Activated CD4-positive, alpha-beta T cell treated with anti-CD3 and anti-CD28 coated beads for 36 hours (primary cell): ENCODE measurements at regions not wholly inside any gene's neighbourhood (a gene's known extent, or its start where the extent isn't known, plus 50 kb on each side); places are given as distances from the start of the nearest gene placed in this dataset.

Experiments
- ATAC-seq: fragments of 200-7000 bp; cut with Tn5 transposase; one replicate; pipeline ENCODE4 v1.10.0; 2021; ENCODE audit warnings: mild to moderate bottlenecking, moderate library complexity
- CTCF ChIA-PET: fragments of 350-600 bp; sonication (Branson Sonifier 250); formaldehyde crosslinking; loops from one replicate; lab custom pipeline; 2021; ENCODE audit warnings: antibody characterized with exemption; lab: Charles Lee
- POLR2A ChIA-PET: fragments of 350-600 bp; sonication (Branson Sonifier 250); formaldehyde crosslinking; loops from one replicate; lab custom pipeline; 2021; ENCODE audit warnings: antibody characterized with exemption, inconsistent platforms; lab: Charles Lee
- DNase-seq: peaks from one replicate; pipeline ENCODE4 v3.0.0-alpha.2; 2020
- H3K27ac Mint-ChIP-seq: one replicate; pipeline ENCODE4 v1.8.0; 2021; ENCODE audit warnings: mixed read lengths
- H3K27me3 Mint-ChIP-seq: one replicate; pipeline ENCODE4 v1.8.0; 2021; ENCODE audit warnings: mixed read lengths
- H3K36me3 Mint-ChIP-seq: one replicate; pipeline ENCODE4 v1.8.0; 2021; ENCODE audit warnings: low read depth, mixed read lengths
- H3K4me1 Mint-ChIP-seq: one replicate; pipeline ENCODE4 v1.8.0; 2021; ENCODE audit warnings: mixed read lengths
- H3K4me3 Mint-ChIP-seq: one replicate; pipeline ENCODE4 v1.8.0; 2021; ENCODE audit warnings: mild to moderate bottlenecking, moderate library complexity, mixed read lengths
- H3K9me3 Mint-ChIP-seq: one replicate; pipeline ENCODE4 v1.8.0; 2021; ENCODE audit warnings: low read depth, mixed read lengths
- intact Hi-C, 2 experiments: fragments of 100-400 bp; cut with DNase I in 1 of 2; cut with micrococcal nuclease in 1 of 2; formaldehyde crosslinking; loops; one replicate each; pipeline versions ENCODE4 v1.14.2 to v1.15.1; 2022 to 2024; cut with DNase I, micrococcal nuclease

- DNase-seq (no peak), ATAC-seq (no peak)
- CTCF ChIA-PET = no interaction called here
- POLR2A ChIA-PET = no interaction called here
- Mint-ChIP-seq H3K9me3 (no peaks in the 10 kb centered on the region), H3K27me3 (peaks cover 2% of the 10 kb centered on the region), H3K36me3 (no peaks in the 10 kb centered on the region), H3K4me1 (no peaks in the 10 kb centered on the region), H3K27ac (no peak overlapping the region), H3K4me3 (no peak overlapping the region)
- intact Hi-C loops = no loop called here
Measured at GRCh38 chrX:109931677-109932076, 71.2 kb upstream of the TMEM164 start.

- DNase-seq (no peak), ATAC-seq (no peak)
- ChIA-PET CTCF (interaction anchor here (0.7 kb wide), 1 partner anchor 10 kb away, joined by 3 read pairs; no protein-coding TSS in a partner anchor), POLR2A (no interaction called here)
- peaks cover 2% of the 10 kb centered on the region for H3K27me3 Mint-ChIP-seq
- intact Hi-C loops = no loop called here
- H3K4me3 Mint-ChIP-seq = no peak overlapping the region
- no peaks in the 10 kb centered on the region for H3K36me3 Mint-ChIP-seq
- H3K27ac Mint-ChIP-seq = no peak overlapping the region
- H3K9me3 Mint-ChIP-seq = no peaks in the 10 kb centered on the region
- H3K4me1 Mint-ChIP-seq = no peaks in the 10 kb centered on the region
Measured at GRCh38 chrX:109934434-109934833, 68.5 kb upstream of the TMEM164 start.

GRCh38 chrX:109934935-109935334 lies 68.0 kb upstream of the TMEM164 start:
- DNase-seq = no peak
- CTCF ChIA-PET = no interaction called here
- no peak for ATAC-seq
- Mint-ChIP-seq H3K9me3 (no peaks in the 10 kb centered on the region), H3K4me3 (no peak overlapping the region), H3K27ac (no peak overlapping the region), H3K36me3 (no peaks in the 10 kb centered on the region), H3K4me1 (no peaks in the 10 kb centered on the region), H3K27me3 (peaks cover 2% of the 10 kb centered on the region)
- POLR2A ChIA-PET = no interaction called here
- intact Hi-C loops = no loop called here

- Mint-ChIP-seq H3K9me3 (no peaks in the 10 kb centered on the region), H3K36me3 (no peaks in the 10 kb centered on the region), H3K4me1 (no peaks in the 10 kb centered on the region), H3K27ac (no peak overlapping the region), H3K27me3 (peaks cover 2% of the 10 kb centered on the region), H3K4me3 (no peak overlapping the region)
- ChIA-PET POLR2A (no interaction called here), CTCF (no interaction called here)
- DNase-seq (no peak), ATAC-seq (no peak)
- intact Hi-C loops = no loop called here
Measured at GRCh38 chrX:109936114-109936513, 66.8 kb upstream of the TMEM164 start.

- H3K27ac Mint-ChIP-seq = no peak overlapping the region
- no peak for ATAC-seq
- H3K36me3 Mint-ChIP-seq = no peaks in the 10 kb centered on the region
- H3K27me3 Mint-ChIP-seq = peaks cover 1% of the 10 kb centered on the region
- intact Hi-C loops = no loop called here
- CTCF ChIA-PET = no interaction called here
- H3K4me3 Mint-ChIP-seq = no peak overlapping the region
- H3K4me1 Mint-ChIP-seq = no peaks in the 10 kb centered on the region
- POLR2A ChIA-PET = no interaction called here
- H3K9me3 Mint-ChIP-seq = no peaks in the 10 kb centered on the region
- DNase-seq = no peak
Measured at GRCh38 chrX:109936598-109936997, 66.3 kb upstream of the TMEM164 start.

- no peak overlapping the region for H3K4me3 Mint-ChIP-seq
- no peak overlapping the region for H3K27ac Mint-ChIP-seq
- H3K27me3 Mint-ChIP-seq = no peaks in the 10 kb centered on the region
- ChIA-PET POLR2A (no interaction called here), CTCF (interaction anchor here (0.8 kb wide), 1 partner anchor 15 kb away, joined by 3 read pairs; no protein-coding TSS in a partner anchor)
- ATAC-seq = no peak
- intact Hi-C loops = no loop called here
- H3K36me3 Mint-ChIP-seq = no peaks in the 10 kb centered on the region
- no peaks in the 10 kb centered on the region for H3K9me3 Mint-ChIP-seq
- DNase-seq = no peak
- no peaks in the 10 kb centered on the region for H3K4me1 Mint-ChIP-seq
Measured at GRCh38 chrX:109939498-109939897, 63.4 kb upstream of the TMEM164 start.

GRCh38 chrX:109940411-109940810 lies 62.5 kb upstream of the TMEM164 start:
- H3K4me1 Mint-ChIP-seq = no peaks in the 10 kb centered on the region
- ChIA-PET POLR2A (no interaction called here), CTCF (interaction anchor here (0.8 kb wide), 1 partner anchor 14 kb away, joined by 3 read pairs; no protein-coding TSS in a partner anchor)

GRCh38 chrX:109943092-109943739 lies 59.7 kb upstream of the TMEM164 start:
- CTCF ChIA-PET = no interaction called here
- Mint-ChIP-seq H3K27ac (no peak overlapping the region), H3K4me1 (no peaks in the 10 kb centered on the region), H3K9me3 (no peaks in the 10 kb centered on the region), H3K36me3 (no peaks in the 10 kb centered on the region), H3K27me3 (no peaks in the 10 kb centered on the region), H3K4me3 (no peak overlapping the region)
- POLR2A ChIA-PET = no interaction called here
- ATAC-seq (no peak), DNase-seq (no peak)
- intact Hi-C loops = no loop called here

More at GRCh38 chrX:109940411-109940810, 62.5 kb upstream of the TMEM164 start:
- intact Hi-C loops = no loop called here
- H3K4me3 Mint-ChIP-seq = no peak overlapping the region
- no peak overlapping the region for H3K27ac Mint-ChIP-seq
- no peak for ATAC-seq
- no peak for DNase-seq
- H3K27me3 Mint-ChIP-seq = no peaks in the 10 kb centered on the region
- no peaks in the 10 kb centered on the region for H3K36me3 Mint-ChIP-seq
- H3K9me3 Mint-ChIP-seq = no peaks in the 10 kb centered on the region

- intact Hi-C loops = no loop called here
- no peaks in the 10 kb centered on the region for H3K36me3 Mint-ChIP-seq
- ChIA-PET CTCF (no interaction called here), POLR2A (no interaction called here)
- H3K27ac Mint-ChIP-seq = no peak overlapping the region
- DNase-seq = no peak
- H3K9me3 Mint-ChIP-seq = no peaks in the 10 kb centered on the region
- no peak for ATAC-seq
- no peaks in the 10 kb centered on the region for H3K27me3 Mint-ChIP-seq
- H3K4me1 Mint-ChIP-seq = no peaks in the 10 kb centered on the region
- no peak overlapping the region for H3K4me3 Mint-ChIP-seq
Measured at GRCh38 chrX:109943740-109944092, 59.2 kb upstream of the TMEM164 start.

- ChIA-PET POLR2A (no interaction called here), CTCF (no interaction called here)
- Mint-ChIP-seq H3K4me1 (peaks cover 5% of the 10 kb centered on the region), H3K36me3 (no peaks in the 10 kb centered on the region), H3K4me3 (no peak overlapping the region), H3K27me3 (no peaks in the 10 kb centered on the region), H3K27ac (no peak overlapping the region), H3K9me3 (no peaks in the 10 kb centered on the region)
- intact Hi-C loops = no loop called here
- DNase-seq = no peak
- no peak for ATAC-seq
Measured at GRCh38 chrX:109952050-109952449, 50.9 kb upstream of the TMEM164 start.

GRCh38 chrX:109952985-109953905 lies 49.7 kb upstream of the TMEM164 start:
- ChIA-PET POLR2A (no interaction called here), CTCF (no interaction called here)
- intact Hi-C loops = no loop called here
- H3K27me3 Mint-ChIP-seq = no peaks in the 10 kb centered on the region
- peaks cover 5% of the 10 kb centered on the region for H3K4me1 Mint-ChIP-seq
- ATAC-seq = no peak
- no peaks in the 10 kb centered on the region for H3K9me3 Mint-ChIP-seq
- H3K4me3 Mint-ChIP-seq = no peak overlapping the region
- no peaks in the 10 kb centered on the region for H3K36me3 Mint-ChIP-seq
- DNase-seq = no peak
- no peak overlapping the region for H3K27ac Mint-ChIP-seq
